GM23338 (cell line): ENCODE measurements at regions not wholly inside any gene's neighbourhood (a gene's known extent, or its start where the extent isn't known, plus 50 kb on each side); places are given as distances from the start of the nearest gene placed in this dataset.

Source experiments
- ATAC-seq: fragments of 200-7000 bp; cut with Tn5 transposase; 3 replicates; pipeline ENCODE4 v1.9.1; 2020
- DNase-seq: peaks from one replicate; pipeline ENCODE4 v3.0.0-alpha.2; 2015; ENCODE audit warnings: low spot score
- H2AFZ ChIP-seq: fragments of 200-600 bp; sonication (generic); 2 replicates; pipeline ENCODE4 v1.8.0; 2016; ENCODE audit warnings: antibody characterized with exemption, mild to moderate bottlenecking, moderate library complexity
- H3F3A ChIP-seq: fragments of 200-600 bp; sonication (generic); replicated peaks from 2 replicates; pipeline ENCODE4 v1.8.0; 2017; ENCODE audit warnings: antibody characterized with exemption, mixed run types, low read depth
- H3K27ac ChIP-seq: fragments of 200-600 bp; sonication (generic); 2 replicates; pipeline ENCODE4 v1.6.1; 2016; ENCODE audit warnings: low read depth
- H3K27me3 ChIP-seq: fragments of 200-600 bp; sonication (generic); 2 replicates; pipeline ENCODE4 v1.8.0; 2016; ENCODE audit warnings: mild to moderate bottlenecking, mixed run types, moderate library complexity; ENCODE audit not compliant: insufficient read depth
- H3K36me3 ChIP-seq: fragments of 200-600 bp; sonication (generic); 2 replicates; pipeline ENCODE4 v1.8.0; 2016; ENCODE audit warnings: mild to moderate bottlenecking; ENCODE audit not compliant: insufficient read depth
- H3K4me1 ChIP-seq: fragments of 200-600 bp; sonication (generic); 2 replicates; pipeline ENCODE4 v1.8.0; 2016; ENCODE audit warnings: mild to moderate bottlenecking, moderate library complexity; ENCODE audit not compliant: insufficient read depth
- H3K4me2 ChIP-seq: fragments of 200-600 bp; sonication (generic); 2 replicates; pipeline ENCODE4 v1.7.1; 2017; ENCODE audit warnings: mixed run types
- H3K4me3 ChIP-seq: fragments of 200-600 bp; sonication (generic); 2 replicates; pipeline ENCODE4 v1.6.1; 2016; ENCODE audit warnings: mixed run types
- H3K79me2 ChIP-seq: fragments of 200-600 bp; sonication (generic); replicated peaks from 2 replicates; pipeline ENCODE4 v1.8.0; 2017; ENCODE audit warnings: mild to moderate bottlenecking; ENCODE audit not compliant: insufficient read depth
- H3K9me2 ChIP-seq: fragments of 200-600 bp; sonication (generic); 2 replicates; pipeline ENCODE4 v1.8.0; 2017; ENCODE audit not compliant: insufficient read depth
- H4K20me1 ChIP-seq: fragments of 200-600 bp; sonication (generic); replicated peaks from 2 replicates; pipeline ENCODE4 v1.8.0; 2017; ENCODE audit warnings: mild to moderate bottlenecking; ENCODE audit not compliant: insufficient read depth
- H3K27ac Mint-ChIP-seq: 2 replicates; pipeline ENCODE4 v1.8.0; 2020; ENCODE audit warnings: inconsistent platforms, mild to moderate bottlenecking, moderate library complexity, mixed read lengths
- H3K27me3 Mint-ChIP-seq: 3 replicates; pipeline ENCODE4 v1.8.0; 2022; ENCODE audit warnings: low read depth, mild to moderate bottlenecking, moderate library complexity, mixed read lengths, inconsistent platforms; ENCODE audit not compliant: insufficient read depth, poor library complexity
- H3K36me3 Mint-ChIP-seq: 3 replicates; pipeline ENCODE4 v1.8.0; 2021; ENCODE audit warnings: low read depth, mild to moderate bottlenecking, inconsistent platforms, moderate library complexity, mixed read lengths
- H3K4me1 Mint-ChIP-seq: 3 replicates; pipeline ENCODE4 v1.8.0; 2020; ENCODE audit warnings: mild to moderate bottlenecking, inconsistent platforms, mixed read lengths
- H3K4me3 Mint-ChIP-seq: 3 replicates; pipeline ENCODE4 v1.8.0; 2021; ENCODE audit warnings: moderate library complexity, mild to moderate bottlenecking, inconsistent platforms, mixed read lengths
- H3K9me3 Mint-ChIP-seq: 3 replicates; pipeline ENCODE4 v1.8.0; 2020; ENCODE audit warnings: moderate library complexity, mild to moderate bottlenecking, inconsistent platforms, mixed read lengths
- CREB1 ChIP-seq: fragments of 250-450 bp; sonication (Bioruptor Pico); IDR thresholded peaks from 2 replicates; pipeline ENCODE4 v1.5.0; 2020; ENCODE audit warnings: low read depth, mild to moderate bottlenecking, moderate library complexity
- EZH2 ChIP-seq: fragments of 200-600 bp; sonication (generic); IDR thresholded peaks from one replicate; pipeline ENCODE4 v1.8.0; 2017; ENCODE audit warnings: antibody characterized with exemption, mild to moderate bottlenecking, low read depth; ENCODE audit not compliant: unreplicated experiment
- EZH2phosphoT487 ChIP-seq: fragments of 200-600 bp; sonication (generic); IDR thresholded peaks from one replicate; pipeline ENCODE4 v1.8.1; 2018; ENCODE audit warnings: antibody characterized with exemption; ENCODE audit not compliant: unreplicated experiment
- NANOG ChIP-seq: IDR thresholded peaks from 2 replicates; pipeline ENCODE4 v1.6.1; 2016; ENCODE audit warnings: antibody characterized with exemption, borderline replicate concordance
- POLR2AphosphoS5 ChIP-seq: IDR thresholded peaks from 2 replicates; pipeline ENCODE4 v1.6.1; 2016; ENCODE audit warnings: antibody characterized with exemption, low read depth
- STAT1 ChIP-seq: IDR thresholded peaks from one replicate; pipeline ENCODE4 v1.6.1; 2016; ENCODE audit warnings: antibody characterized with exemption; ENCODE audit not compliant: unreplicated experiment
- ZNF331 ChIP-seq: fragments of 250-450 bp; sonication (Bioruptor Pico); IDR thresholded peaks from 2 replicates; pipeline ENCODE4 v1.5.0; 2020; ENCODE audit warnings: low read depth, mild to moderate bottlenecking, moderate library complexity
- TF ChIP-seq, protein P1 (sequence below): fragments of 250-450 bp; sonication (Bioruptor Pico); IDR thresholded peaks from 2 replicates; pipeline ENCODE4 v1.5.0; 2020; ENCODE audit warnings: mild to moderate bottlenecking, moderate library complexity
- TF ChIP-seq, protein P2 (sequence below): IDR thresholded peaks from 2 replicates; pipeline ENCODE4 v1.6.1; 2016; ENCODE audit warnings: antibody characterized with exemption

DNA sequence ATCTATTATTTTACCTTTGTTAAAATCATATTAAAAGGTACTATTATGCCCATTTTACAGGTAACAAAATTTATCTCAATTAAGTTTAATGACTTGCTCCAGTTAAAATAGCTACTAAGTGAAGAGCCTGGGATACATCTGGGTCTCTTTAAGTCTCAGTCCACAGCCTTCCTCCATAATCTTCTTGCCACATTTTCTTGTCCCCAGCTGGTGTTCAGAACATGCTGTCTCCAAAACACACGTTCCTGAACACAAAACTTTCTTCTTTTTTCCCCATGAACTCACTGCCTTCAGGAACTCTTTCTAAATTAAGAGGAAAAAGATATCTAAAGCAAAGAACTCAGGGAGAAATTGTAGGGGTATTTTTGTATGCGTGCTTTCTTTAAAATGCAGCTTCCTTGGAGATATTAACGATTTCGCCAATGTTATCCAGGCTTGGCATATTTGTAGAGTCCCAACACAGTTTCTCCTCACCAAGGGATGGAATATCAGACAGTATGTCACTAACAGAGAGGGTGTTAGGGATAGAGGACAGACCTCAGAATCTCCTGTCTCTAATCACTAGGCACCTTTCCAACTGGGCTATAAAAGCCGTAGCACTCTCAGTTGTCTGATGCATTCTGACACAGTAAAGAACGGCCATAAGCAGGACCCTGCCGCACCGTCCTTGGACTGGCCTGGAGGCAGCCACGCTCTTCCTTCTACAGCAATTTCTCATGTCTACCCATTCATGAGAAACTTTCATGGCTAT lies 232.8 kb upstream of the BLID start (continued):
- TF ChIP-seq, protein P1, sequence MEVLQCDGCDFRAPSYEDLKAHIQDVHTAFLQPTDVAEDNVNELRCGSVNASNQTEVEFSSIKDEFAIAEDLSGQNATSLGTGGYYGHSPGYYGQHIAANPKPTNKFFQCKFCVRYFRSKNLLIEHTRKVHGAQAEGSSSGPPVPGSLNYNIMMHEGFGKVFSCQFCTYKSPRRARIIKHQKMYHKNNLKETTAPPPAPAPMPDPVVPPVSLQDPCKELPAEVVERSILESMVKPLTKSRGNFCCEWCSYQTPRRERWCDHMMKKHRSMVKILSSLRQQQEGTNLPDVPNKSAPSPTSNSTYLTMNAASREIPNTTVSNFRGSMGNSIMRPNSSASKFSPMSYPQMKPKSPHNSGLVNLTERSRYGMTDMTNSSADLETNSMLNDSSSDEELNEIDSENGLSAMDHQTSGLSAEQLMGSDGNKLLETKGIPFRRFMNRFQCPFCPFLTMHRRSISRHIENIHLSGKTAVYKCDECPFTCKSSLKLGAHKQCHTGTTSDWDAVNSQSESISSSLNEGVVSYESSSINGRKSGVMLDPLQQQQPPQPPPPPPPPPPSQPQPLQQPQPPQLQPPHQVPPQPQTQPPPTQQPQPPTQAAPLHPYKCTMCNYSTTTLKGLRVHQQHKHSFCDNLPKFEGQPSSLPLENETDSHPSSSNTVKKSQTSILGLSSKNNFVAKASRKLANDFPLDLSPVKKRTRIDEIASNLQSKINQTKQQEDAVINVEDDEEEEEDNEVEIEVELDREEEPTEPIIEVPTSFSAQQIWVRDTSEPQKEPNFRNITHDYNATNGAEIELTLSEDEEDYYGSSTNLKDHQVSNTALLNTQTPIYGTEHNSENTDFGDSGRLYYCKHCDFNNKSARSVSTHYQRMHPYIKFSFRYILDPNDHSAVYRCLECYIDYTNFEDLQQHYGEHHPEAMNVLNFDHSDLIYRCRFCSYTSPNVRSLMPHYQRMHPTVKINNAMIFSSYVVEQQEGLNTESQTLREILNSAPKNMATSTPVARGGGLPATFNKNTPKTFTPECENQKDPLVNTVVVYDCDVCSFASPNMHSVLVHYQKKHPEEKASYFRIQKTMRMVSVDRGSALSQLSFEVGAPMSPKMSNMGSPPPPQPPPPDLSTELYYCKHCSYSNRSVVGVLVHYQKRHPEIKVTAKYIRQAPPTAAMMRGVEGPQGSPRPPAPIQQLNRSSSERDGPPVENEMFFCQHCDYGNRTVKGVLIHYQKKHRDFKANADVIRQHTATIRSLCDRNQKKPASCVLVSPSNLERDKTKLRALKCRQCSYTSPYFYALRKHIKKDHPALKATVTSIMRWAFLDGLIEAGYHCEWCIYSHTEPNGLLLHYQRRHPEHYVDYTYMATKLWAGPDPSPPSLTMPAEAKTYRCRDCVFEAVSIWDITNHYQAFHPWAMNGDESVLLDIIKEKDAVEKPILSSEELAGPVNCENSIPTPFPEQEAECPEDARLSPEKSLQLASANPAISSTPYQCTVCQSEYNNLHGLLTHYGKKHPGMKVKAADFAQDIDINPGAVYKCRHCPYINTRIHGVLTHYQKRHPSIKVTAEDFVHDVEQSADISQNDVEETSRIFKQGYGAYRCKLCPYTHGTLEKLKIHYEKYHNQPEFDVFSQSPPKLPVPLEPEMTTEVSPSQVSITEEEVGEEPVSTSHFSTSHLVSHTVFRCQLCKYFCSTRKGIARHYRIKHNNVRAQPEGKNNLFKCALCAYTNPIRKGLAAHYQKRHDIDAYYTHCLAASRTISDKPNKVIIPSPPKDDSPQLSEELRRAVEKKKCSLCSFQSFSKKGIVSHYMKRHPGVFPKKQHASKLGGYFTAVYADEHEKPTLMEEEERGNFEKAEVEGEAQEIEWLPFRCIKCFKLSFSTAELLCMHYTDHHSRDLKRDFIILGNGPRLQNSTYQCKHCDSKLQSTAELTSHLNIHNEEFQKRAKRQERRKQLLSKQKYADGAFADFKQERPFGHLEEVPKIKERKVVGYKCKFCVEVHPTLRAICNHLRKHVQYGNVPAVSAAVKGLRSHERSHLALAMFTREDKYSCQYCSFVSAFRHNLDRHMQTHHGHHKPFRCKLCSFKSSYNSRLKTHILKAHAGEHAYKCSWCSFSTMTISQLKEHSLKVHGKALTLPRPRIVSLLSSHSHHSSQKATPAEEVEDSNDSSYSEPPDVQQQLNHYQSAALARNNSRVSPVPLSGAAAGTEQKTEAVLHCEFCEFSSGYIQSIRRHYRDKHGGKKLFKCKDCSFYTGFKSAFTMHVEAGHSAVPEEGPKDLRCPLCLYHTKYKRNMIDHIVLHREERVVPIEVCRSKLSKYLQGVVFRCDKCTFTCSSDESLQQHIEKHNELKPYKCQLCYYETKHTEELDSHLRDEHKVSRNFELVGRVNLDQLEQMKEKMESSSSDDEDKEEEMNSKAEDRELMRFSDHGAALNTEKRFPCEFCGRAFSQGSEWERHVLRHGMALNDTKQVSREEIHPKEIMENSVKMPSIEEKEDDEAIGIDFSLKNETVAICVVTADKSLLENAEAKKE (CRISPR knock-in tag) = no peak
- TF ChIP-seq, protein P2, sequence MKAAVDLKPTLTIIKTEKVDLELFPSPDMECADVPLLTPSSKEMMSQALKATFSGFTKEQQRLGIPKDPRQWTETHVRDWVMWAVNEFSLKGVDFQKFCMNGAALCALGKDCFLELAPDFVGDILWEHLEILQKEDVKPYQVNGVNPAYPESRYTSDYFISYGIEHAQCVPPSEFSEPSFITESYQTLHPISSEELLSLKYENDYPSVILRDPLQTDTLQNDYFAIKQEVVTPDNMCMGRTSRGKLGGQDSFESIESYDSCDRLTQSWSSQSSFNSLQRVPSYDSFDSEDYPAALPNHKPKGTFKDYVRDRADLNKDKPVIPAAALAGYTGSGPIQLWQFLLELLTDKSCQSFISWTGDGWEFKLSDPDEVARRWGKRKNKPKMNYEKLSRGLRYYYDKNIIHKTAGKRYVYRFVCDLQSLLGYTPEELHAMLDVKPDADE = no peak
- TF ChIP-seq CREB1 (CRISPR knock-in tag) = no peak
- no peak for TF ChIP-seq EZH2
- TF ChIP-seq NANOG = no peak

DNA sequence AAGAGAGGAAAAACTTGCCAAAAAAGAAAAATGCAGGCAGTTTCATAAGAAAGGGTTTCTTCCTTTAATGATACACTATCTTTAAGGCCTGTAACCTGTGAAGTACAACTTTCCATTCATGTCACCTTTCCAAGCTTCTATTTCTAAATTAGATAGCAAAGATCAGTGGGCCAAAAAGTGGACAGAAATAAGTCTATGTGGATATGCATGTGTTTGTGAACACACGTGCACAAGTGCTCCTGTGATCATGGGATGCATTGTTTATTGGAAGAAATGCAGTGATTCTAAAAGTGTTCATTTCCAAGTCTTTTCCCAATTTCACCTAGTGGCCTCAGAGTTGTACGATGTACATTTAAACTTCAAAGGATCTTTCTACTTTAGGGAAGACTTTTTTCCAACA lies 230.0 kb upstream of the BLID start:
- Histone ChIP-seq H4K20me1 (no peaks in the 10 kb centered on the region), H3K27me3 (no peaks in the 10 kb centered on the region), H3K36me3 (no peaks in the 10 kb centered on the region), H3K4me3 (no peak overlapping the region), H3K4me1 (no peaks in the 10 kb centered on the region), H3K4me2 (no peak overlapping the region), H2AFZ (no peak overlapping the region), H3K79me2 (no peaks in the 10 kb centered on the region), H3F3A (no peaks in the 10 kb centered on the region), H3K9me2 (0 out of 2 replicates have a peak, but pooled peaks cover 5% of the 10 kb centered on the region), H3K27ac (no peak overlapping the region)
- no peak for TF ChIP-seq NANOG
- no peak for TF ChIP-seq ZNF331
- no peak for TF ChIP-seq POLR2AphosphoS5
- TF ChIP-seq CREB1 (CRISPR knock-in tag) = no peak
- no peak for TF ChIP-seq EZH2phosphoT487
- TF ChIP-seq STAT1 = no peak
- H3K4me1 Mint-ChIP-seq = 0 out of 3 replicates have a peak, but pooled peaks cover 3% of the 10 kb centered on the region
- H3K36me3 Mint-ChIP-seq = no peaks in the 10 kb centered on the region
- H3K27me3 Mint-ChIP-seq = no peaks in the 10 kb centered on the region
- no peak overlapping the region for H3K27ac Mint-ChIP-seq
- no peak for DNase-seq
- ATAC-seq = no peak
- no peak overlapping the region for H3K4me3 Mint-ChIP-seq
- peaks cover 3% of the 10 kb centered on the region; the same call in 1 of the 3 replicates for H3K9me3 Mint-ChIP-seq
